ENCODE measurements at regions not wholly inside any gene's neighbourhood (a gene's known extent, or its start where the extent isn't known, plus 50 kb on each side); places are given as distances from the start of the nearest gene placed in this dataset.

DNA sequence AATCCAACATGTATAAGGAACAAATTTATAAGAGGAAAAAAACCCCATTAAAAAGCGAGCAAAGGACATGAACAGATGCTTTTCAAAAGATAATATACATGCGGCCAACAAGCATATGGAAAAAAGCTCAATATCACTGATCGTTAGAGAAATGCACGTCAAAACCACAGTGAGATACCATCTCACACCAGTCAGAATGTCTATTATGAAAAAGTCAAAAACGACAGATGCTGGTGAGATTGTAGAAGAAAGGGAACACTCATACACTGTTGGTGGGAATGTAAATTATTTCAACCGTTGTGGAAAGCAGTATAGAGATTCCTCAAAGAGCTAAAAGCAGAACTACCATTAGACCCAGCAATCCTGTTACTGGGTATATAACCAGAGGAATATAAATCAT lies 465.4 kb downstream of the TMA16 start:
- TF ChIP-seq POLR2A (IDR thresholded peaks at IDR 0.05): no peak
- TF ChIP-seq CTCF (IDR thresholded peaks at IDR 0.05): no peak

Data from body of pancreas (tissue), 4 donors.